RWPE1 (cell line): ENCODE measurements at regions not wholly inside any gene's neighbourhood (a gene's known extent, or its start where the extent isn't known, plus 50 kb on each side); places are given as distances from the start of the nearest gene placed in this dataset.

Source experiments
- CTCF ChIA-PET: fragments of 350-600 bp; sonication (Branson Sonifier 250); formaldehyde crosslinking; extraction: SDS; loops from one replicate; lab custom pipeline; 2021; lab: Yijun Ruan, JAX
- POLR2A ChIA-PET: fragments of 400-600 bp; formaldehyde crosslinking; extraction: SDS; loops from one replicate; lab custom pipeline; 2020; ENCODE audit warnings: antibody characterized with exemption; ENCODE audit not compliant: low non-redundant PET; lab: Yijun Ruan, JAX
- DNase-seq: peaks from one replicate; pipeline ENCODE4 v3.0.0; 2012; ENCODE audit warnings: low spot score
- H3K27ac ChIP-seq: fragments of 450-650 bp; 2 replicates; pipeline ENCODE4 v1.5.1; 2017
- CTCF ChIP-seq: fragments of 450-650 bp; conservative IDR thresholded peaks from 2 replicates; pipeline ENCODE4 v1.5.1; 2017; ENCODE audit warnings: low read depth, mild to moderate bottlenecking

- DNase-seq: no peak
- no peak for TF ChIP-seq CTCF
- POLR2A ChIA-PET: no interaction called here
- CTCF ChIA-PET: interaction anchor here (0.6 kb wide), 1 partner anchor 158 kb away, joined by 4 read pairs; no protein-coding TSS in a partner anchor
- H3K27ac ChIP-seq: no peak overlapping the region
These were observed 218.3 kb upstream of the NRIP1 start for GRCh38 chr21:15283138-15283537.

GRCh38 chr21:15283789-15284188 lies 219.0 kb upstream of the NRIP1 start:
- H3K27ac ChIP-seq: no peak overlapping the region
- CTCF ChIA-PET: no interaction called here
- DNase-seq: no peak
- POLR2A ChIA-PET: no interaction called here
- TF ChIP-seq CTCF: no peak

DNA sequence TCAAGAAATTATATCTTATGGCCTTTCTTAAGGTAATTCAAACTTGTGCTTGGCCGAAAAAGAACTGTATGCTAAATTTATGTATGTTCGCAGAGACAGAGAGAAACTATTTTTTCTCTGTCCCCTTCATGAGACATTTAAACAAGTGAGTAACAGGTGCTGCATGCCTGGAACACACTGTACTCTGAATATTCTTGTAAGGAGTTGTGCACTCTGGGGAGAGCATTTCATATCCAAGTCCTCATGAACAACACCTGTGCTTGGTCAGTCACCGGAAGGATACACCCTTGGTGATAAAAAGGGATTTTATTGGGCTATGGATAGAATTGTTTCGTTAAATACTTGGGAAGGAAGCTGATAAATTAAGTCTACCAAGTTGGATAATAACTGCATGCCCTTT lies 220.8 kb upstream of the NRIP1 start:
- POLR2A ChIA-PET: no interaction called here

GRCh38 chr21:15289246-15289645 lies 224.4 kb upstream of the NRIP1 start:
- POLR2A ChIA-PET: no interaction called here
- TF ChIP-seq CTCF: no peak
- CTCF ChIA-PET: no interaction called here

More for the DNA sequence above, 220.8 kb upstream of the NRIP1 start:
- H3K27ac ChIP-seq: no peak overlapping the region
- TF ChIP-seq CTCF: no peak
- CTCF ChIA-PET: no interaction called here
- no peak for DNase-seq

DNA sequence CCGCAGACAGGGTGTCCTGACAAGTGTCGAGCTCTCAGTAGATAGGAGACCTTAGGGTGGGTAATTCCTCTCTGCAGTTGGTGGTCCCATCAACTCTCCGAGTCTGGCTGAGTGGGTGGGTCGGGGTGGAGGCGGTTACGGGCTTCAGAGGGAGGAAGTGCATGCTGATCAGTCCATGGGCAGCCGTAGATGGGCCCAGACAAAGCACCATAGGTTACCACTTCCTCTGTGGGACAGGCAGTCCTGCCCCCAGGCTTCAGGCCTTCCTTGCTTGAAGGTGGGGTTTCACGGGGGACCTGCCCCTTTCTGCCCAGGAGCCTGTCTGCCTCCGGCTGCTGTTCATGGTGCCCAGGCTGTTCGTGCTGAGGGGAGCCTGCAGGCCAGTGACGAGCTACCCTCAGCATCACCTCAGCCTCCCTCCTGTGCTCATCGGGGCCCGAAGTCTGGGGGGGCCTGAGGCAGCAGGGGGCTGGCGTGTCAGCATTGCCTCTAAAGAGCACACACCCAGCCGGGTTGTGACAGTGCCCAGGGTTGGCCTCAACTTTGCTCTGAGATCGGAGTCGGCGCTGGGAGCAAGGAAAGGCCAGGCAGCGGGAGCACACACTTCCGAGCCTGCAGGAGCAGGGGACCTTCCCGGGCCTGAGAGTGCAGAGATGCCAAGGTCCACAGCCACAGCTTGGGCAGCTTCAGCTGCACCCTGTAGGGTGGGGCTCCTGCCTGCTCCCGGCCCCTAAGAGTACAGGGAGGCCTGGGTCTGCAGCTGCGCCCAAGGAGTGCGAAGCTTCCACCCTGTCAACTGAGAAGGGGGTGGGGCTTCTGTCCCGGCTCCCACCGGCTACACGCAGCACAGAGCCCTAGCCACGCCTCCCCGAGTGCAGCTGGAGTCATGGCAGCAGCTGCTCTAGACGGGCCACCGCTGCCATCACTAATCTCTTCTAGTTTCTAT lies 225.4 kb upstream of the NRIP1 start:
- TF ChIP-seq CTCF: no peak
- POLR2A ChIA-PET: no interaction called here
- no peak overlapping the region for H3K27ac ChIP-seq
- CTCF ChIA-PET: no interaction called here
- no peak for DNase-seq

More at GRCh38 chr21:15289246-15289645, 224.4 kb upstream of the NRIP1 start:
- H3K27ac ChIP-seq: no peak overlapping the region
- no peak for DNase-seq

- no peak overlapping the region for H3K27ac ChIP-seq
- CTCF ChIA-PET: interaction anchor here (0.6 kb wide), 1 partner anchor 169 kb away, joined by 3 read pairs; no protein-coding TSS in a partner anchor
- TF ChIP-seq CTCF: no peak
- no peak for DNase-seq
- POLR2A ChIA-PET: no interaction called here
These were observed 226.9 kb upstream of the NRIP1 start for GRCh38 chr21:15291621-15292266.
